Inferior parietal cortex (tissue), 1 donor: ENCODE measurements at regions not wholly inside any gene's neighbourhood (a gene's known extent, or its start where the extent isn't known, plus 50 kb on each side); places are given as distances from the start of the nearest gene placed in this dataset.
A peak's percentile ranks its signal among the peaks of the same experiment; 100 is the strongest.

Experiments used
- DNase-seq: peaks from one replicate; pipeline ENCODE4 v3.0.0-alpha.2; 2016; ENCODE audit errors: extremely low spot score

DNA sequence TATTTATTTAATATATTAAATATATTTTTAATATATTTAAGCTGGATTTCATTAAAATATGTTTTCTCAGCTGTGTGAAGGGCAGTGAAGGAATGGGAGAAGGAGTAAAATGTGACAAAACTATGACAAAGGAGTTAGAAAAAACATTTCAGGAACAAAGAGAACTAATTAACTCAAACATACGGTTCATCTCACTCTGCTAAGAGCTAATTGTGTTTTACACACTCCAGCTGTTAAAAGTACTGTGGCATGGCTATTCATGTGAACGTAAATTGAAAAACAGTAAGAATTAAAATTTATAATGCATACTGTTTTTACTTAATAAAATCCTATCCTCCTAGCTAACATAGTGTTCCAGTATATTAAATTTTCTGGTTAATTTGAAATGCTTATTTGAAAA is 262.5 kb upstream of the GNAI1 start:
- no peak for DNase-seq

DNA sequence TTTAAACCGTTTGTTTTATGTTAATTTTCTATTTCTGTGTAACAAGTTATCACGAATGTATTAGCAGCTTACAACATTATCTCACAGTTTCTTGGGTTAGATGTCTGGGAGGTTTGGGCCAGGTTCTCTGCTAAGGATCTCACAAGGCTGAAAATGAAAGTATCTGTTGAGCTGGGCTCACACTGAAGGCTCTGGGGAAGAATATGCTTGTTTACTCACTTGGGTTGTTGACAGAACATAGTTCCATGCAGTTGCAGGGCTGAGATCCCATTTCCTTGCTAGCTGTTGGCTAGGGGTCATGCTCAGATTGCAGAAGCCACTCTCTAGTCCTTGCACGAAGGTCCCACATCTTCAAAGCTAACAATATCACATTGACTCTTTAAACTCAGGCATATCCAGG is 266.6 kb upstream of the GNAI1 start:
- DNase-seq = no peak

DNA sequence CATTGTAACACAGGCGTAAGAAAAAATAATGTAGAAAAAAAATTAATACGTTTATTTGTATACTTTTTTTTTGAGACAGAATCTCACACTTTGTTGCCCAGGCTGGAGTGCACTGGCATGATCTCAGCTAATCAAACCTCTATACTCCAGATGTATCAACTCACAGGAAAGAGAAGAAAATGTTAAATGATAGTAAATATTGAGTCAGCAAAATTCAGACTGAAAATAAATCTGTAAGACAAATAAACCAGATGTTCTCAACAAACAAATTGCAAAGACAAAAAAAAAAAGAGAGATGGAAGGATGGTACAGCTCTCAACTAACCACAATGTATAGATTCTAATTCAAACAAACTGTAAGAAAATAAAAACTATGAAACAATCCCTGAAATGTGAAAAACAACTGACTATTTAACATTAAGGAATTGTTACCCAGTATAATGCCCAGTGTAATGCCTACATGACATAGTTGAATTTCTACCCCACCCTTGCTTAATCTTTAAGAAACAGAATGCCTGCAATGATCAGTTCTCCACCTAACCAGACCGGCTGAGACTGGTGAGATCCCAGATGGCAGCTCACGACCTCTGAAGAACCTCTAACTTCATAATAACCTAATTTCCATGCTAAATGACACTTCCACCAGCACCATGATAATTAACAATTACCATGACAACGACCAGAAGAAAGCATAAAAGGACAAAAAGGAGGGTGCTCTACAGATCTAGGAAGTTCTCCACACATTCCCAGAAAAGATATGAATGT is 272.0 kb upstream of the GNAI1 start:
- DNase-seq = no peak

DNA sequence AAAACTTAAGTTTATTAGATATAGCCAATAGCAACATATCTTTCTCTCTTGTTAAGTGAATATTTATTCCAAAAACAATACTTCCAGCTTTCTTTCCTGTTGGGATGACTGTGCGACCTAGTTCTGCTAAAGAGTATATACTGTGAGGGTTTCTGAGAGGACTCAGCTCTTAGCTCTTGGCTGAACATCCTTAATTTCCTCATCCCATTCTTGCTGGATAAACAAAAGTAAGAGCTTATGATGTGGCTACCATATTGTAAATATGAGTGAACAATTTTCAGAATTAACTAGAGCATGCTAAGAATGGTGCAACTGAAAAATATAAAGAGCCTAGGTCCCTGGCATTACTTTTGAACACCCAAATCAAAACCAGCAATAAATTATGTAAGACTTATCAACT is 279.5 kb upstream of the GNAI1 start:
- no peak for DNase-seq

DNA sequence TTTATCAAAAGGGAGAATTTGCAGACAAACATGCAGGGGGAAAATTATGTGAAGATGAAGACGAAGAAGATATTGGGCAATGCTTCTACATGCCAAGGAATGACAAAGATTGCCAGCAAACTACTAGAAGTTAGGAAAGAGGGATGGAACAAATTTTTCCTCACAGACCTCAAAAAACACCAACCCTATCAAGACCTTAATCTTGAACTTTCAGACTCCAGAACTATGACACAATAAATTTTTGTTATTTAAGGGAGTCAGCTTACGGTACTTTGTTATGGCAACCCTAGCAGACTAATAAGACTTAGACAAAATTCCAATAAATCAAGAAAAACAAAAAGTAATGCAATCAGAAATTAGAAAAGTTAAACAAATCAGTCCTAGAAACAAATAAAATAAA is 280.0 kb upstream of the GNAI1 start:
- no peak for DNase-seq

DNA sequence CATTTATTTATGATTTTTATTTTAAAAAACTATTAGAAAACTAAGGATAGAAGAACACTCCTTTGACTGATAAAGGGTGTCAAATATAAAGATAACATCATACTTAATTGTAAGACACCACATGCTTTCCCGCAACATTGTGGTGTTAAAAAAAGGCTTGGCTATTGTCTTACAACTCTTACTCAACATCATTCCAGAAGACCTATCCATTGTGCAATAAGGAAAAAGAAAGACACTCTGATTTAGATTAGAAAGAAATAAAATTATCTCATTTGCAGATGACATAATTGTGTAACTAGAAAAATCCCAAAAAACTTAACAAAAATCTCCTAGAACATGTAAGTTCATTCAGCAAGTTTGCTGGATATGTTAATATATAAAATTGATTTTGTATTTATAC is 296.7 kb upstream of the GNAI1 start:
- DNase-seq = no peak

DNA sequence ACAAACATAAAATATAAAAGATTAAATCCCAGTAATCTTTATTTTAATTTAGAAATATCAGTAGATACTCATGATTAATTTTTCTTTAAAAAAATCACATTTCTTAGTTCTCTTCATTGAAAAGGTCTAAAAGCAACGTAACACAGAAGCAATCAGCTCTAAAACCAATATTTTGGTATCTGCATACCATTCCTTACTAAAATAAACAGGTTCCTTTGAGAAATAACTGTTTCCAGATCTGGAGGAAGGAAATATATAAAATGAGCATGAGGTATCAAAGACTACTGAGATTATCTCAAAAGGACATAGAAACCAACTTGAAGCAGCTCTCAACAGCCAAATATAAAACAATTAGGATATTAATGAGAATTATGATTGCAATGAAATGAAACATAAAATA is 301.0 kb upstream of the GNAI1 start:
- no peak for DNase-seq

DNA sequence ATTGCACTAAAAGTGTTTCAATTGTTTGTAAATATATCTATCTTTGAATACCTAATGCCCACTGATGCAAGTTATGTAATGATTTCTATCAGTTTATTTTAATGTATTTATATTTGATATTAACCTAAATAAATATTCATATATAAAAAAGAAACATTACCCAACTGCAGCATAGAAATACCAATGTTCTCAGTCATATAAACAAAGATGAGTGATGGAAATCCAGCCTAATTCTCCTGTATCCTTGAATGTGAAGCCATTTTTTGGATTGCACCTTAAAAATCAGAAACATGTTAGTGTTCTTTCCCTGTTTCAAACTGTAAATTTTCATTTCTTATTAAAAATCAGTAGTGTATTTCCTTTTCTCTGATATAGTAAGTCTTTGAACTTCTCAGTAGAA is 305.8 kb upstream of the GNAI1 start:
- no peak for DNase-seq

DNA sequence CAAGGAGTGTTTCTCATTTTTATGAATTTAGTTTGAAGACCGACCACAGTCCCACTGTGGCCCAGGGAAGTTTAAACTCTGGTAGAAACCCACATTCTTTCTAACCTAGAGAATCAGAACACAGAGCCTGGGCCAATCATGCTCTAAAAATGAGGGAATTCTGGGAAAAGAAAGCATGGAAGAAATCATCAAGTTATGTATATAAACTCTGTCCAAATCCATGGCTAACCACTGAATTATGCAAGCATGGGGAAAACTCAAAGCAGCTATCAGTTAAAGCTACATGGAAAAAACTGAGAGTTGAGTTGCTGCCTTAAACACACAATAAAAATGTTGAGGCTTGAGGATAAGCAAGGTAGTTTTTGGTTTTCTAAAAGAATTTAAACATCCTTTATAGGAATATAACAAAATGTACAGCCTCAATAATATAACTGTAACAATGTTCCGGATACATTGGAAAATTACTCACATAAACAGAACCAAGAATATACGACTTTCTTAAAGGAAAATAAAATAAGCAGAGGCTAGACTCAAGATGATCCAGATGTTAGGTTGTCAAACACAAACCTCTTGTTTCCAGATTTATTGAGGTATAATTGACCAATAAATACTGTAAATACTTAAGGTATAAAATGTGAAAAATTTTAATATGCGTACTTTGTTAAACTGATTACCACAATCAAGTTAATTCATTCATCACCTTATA is 311.2 kb upstream of the GNAI1 start:
- no peak for DNase-seq

DNA sequence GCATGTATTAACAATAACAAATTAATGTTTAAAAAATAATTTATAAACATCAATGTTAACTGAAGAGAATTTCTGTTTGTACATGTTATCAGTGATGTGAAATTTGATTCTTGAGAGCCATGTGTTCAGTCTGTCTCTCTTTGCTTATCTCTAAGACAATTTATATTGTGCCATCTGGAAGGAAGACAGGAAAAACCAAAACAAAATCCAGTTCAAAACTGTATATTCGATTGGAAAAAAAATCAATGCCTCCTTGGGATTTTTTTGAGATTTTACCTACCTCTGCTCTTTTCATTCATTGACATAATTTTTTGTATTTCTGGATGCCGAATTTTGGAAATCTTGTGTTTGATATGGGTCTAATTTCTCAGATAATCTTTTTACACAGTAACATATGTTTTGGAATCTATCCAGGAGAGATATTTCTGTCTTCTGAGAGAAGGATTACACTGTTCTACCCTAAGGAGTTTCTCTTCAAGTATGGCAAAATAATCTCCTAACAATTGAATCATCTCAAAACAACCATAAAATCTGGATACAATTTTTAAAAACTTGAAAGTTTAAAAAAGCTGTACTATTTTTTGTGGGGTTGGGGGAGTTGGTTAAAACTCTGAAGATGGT is 311.9 kb upstream of the GNAI1 start:
- peak; percentile 36 for DNase-seq

DNA sequence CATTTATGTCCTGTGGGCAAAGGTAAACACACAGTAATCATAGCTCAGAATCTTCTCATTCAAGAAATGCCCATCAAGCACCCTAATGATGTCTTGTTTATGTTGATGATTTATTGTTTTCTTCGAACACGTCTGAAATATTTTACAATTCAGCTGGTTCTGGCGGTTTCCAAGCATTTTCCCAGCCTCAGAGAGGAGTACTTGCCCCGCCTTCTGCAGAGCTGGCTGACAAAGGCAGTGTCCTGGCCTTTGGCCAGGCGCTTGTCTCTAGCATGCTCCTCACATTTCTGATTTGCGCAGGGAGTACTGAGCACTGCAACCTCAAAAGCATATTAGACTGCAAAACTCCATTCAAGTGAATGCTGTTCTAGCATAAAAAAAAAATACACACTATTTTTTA is 314.2 kb upstream of the GNAI1 start:
- peak; percentile 49 for DNase-seq

DNA sequence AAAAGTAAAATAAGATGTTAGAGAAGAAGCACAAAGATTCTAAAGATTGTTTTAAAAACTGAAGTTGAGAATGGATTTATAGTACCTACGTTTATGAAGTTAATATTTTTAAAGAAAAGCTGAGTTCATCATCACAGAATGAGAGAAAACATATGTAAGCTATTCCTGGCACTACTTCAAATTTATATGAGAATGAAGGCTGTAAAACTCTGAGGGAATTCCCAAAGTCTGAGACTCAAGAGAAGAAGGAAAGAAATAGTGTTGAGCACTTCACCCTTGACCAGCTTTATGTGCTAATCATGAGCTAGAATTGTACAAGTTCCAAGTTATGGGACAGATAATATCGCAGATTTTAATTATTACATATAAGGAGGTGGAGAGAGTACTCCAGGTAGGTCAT is 323.7 kb upstream of the GNAI1 start:
- no peak for DNase-seq

DNA sequence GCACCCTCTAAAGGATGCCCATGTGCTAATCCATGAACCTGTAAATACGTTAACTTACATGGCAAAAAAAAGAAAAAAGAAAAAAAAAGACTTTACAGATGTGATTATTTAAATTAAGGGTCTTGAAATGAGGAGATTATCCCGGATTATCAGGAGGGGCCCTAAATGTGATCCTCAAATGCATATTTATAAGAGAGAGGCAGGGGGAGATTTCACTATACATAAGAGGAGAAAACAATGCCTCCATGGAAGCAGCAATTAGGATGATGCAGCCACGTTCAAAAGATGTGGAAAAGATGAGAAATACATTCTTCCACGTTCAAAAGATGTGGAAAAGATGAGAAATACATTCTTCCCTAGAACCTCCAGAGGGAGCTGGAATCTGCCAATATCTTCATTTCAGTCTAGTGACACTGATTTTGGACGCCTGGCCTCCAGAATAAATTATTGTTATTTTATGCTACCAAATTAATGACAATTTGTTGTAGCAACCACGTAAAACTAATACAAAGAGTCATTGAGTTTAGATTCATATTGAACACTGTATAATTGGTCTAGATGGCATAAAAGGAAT is 328.4 kb upstream of the GNAI1 start:
- peak; percentile 32 for DNase-seq

DNA sequence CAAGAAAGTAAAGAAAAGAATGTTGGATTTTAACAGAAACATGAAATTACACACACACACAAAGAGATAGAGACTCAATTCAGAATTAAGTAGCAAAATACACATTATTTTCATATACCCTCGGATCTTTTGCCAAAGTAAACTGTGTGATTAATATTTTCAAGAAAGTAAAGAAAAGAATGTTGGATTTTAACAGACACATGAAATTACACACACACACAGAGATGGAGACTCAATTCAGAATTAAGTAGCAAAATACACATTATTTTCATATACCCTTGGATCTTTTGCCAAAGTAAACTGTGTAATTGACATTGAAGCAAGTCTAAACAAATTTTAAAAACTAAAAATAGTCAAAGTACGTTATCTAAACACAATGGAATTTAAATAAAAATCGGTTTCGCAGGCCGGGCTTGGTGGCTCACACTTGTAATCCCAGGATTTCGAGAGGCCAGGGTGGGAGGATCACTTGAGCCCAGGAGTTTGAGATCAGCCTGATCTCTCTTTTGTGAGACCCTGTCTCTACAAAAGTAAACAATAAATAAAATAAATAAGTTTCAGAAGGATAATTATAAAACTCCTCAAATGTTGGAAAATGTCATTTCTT is 337.3 kb upstream of the MAGI2 start:
- DNase-seq = no peak

DNA sequence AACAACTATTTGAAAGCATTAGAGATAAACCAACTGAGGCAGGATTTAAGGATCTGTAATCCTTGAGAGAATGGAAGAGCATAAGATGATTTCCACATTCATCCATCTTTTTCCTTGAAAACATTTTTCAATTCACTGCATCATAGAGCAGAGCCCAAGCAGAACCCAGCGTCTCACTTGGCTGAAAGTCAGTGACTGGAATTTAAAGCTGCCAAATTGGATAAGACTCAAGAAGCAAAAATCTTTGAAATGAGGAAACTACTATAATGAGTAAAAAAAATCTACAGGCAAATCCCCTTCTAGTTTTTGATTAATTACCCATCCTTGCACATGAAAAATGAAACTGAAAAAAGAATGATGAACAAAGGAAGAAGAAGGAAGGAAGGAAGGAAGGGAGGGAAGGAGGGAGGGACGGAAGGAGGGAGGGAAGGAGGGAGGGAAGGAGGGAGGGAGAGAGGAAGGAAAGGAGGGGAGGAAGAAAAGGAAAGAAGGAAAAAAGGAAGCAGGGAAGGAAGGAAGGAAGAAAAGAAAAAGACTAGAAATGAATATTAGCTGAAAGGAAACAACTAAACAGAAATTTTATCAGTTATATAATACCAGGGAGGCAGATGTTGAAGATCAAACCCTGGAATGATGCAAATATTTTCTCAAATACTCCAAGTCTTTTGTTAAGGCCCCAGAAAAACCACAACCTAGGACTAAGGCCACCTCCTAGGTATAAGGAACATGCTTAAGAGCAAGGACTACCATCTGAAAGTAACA is 336.3 kb upstream of the MAGI2 start:
- DNase-seq = peak; percentile 19

DNA sequence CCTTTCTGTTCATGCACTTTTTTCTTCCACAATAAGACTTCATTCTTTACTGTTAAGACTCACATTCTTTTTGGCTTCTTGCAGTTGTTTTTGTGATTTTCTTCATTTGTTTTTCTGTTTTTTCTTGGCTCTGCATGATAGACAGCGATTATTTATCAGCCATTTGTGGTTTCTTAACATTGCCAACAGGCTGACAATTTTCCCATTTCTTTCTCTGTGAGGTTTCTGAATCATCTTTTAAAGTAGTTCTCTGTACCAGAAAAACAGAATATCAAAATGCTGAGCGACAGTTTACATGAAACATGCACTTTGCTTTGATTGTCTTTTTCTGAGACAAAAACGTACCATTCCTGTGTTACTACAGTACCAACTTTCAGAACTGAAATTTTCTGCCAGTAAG is 334.2 kb upstream of the MAGI2 start:
- no peak for DNase-seq

DNA sequence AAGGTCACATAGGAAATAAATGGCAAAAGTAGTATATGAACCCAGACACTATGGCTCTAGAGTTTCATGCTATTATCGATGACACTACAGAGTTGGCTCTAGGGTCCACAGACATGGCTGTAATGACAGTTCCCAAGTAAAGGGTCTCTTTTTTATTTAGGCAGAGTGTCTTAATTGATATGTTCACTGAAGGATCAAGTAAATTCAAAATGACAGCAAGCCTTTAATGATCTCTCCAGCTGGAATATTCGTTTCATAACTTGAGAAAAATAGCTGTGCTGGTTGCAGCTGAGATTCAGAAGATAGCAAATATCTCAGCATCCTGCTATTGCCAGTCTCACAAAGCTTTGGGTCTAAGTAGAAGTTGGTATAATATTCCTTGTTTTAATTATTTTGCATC is 333.6 kb upstream of the MAGI2 start:
- DNase-seq = no peak

DNA sequence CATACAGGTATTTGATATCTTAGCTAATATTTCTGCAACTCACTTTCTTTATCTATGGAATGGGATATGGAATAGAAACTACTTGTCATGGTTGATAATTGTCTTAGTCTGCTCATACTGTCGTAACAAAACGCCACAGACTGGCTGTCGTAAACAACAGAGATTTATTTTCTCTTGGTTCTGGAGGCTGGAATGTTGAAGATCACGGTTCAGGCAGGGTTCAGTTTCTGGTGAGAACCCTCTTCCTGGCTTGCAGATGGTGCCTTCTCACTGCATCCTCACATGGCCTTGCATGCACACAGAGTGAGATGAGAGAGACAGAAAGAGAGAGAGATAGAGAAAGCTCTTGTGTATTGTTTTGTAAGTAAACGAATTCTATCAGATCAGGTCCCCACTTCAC is 332.7 kb upstream of the MAGI2 start:
- no peak for DNase-seq

DNA sequence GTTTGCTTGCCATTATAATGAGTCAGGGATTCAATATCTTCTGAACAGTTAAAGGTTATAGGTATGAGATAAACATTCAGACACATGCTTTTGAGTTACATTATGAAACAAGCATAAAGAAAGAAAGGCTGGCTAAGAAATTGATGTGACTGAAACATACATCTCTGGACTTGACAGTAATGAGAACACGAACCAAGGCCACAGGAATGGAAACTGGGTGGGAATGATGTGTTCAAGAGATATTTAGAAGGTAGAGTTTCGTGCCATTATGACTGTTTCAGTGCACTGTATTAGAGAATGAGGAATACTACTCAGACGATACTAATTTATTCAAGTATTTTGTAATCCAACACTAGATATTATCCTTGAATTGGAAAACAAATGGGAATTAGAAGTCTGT is 332.1 kb upstream of the MAGI2 start:
- DNase-seq = no peak

DNA sequence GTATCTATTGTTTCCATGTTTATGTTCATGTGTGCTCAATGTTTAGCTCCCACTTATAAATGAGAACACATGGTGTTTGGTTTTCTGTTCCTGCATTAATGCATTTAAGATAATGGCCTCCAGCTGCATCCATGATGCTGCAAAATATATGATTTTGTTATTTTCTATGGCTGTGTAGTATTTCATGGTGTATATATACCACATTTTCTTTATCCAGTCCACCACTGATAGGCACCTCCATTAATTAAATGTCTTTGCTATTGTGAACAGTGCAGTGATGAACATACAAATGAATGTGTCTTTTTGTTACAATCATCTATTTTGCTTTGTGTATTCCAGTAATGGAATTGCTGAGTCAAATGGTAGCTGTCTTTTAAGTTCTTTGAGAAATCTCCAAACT is 329.4 kb upstream of the MAGI2 start:
- DNase-seq = no peak

DNA sequence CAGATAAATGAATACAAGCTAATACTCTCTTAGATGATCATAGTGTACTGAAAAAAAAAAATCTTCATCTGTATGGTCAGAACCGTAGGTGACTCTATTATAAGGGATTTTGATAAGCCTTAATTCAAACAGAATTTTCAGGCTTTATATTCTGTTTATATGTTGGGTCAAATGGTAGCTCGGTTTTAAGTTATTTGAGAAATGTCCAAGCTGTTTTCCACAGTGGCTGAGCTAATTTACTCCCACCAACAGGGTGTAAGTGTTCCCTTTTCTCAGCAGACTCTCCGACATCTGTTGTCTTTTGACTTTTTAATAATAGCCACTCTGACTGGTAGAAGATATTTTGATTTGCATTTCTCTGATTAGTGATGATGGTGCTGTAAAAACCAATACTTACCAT is 328.8 kb upstream of the MAGI2 start:
- no peak for DNase-seq

DNA sequence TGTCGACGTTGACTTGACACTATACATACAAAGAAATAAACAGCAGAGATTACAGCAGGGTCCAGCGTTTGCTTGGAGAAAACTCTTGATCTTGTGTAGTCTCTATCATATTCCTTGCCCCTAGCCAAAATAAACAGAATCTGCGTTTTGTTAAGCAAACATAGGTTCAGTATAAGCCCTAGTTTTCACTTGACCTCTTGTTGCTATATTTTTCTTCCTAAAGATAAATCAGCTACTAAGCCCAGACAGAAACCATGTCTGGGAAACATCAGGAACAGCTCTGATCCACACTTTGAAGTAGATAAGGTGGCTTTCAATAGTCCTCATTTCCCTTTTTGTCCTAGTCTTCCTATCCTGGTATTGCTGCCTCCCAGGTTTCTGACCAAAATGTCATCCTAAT is 328.2 kb upstream of the MAGI2 start:
- DNase-seq = no peak
